Peyer's patch (tissue), 4 donors: ENCODE measurements at regions not wholly inside any gene's neighbourhood (a gene's known extent, or its start where the extent isn't known, plus 50 kb on each side); places are given as distances from the start of the nearest gene placed in this dataset.

Experiments used
- POLR2A ChIP-seq, 2 donors: fragments of 450-650 bp; IDR thresholded peaks; one replicate each; pipeline ENCODE4 v1.5.1; 2017; ENCODE audit warnings: antibody characterized with exemption in 2 of 2, mild to moderate bottlenecking in 2 of 2, moderate library complexity in 2 of 2
- TF ChIP-seq, protein P1 (sequence below), 6 experiments: fragments of 450-650 bp in 4 of 6; fragments of 200-600 bp in 2 of 6; sonication (generic) in 1 of 6; IDR thresholded peaks; one replicate each; pipeline ENCODE4 v1.5.1; 2017 to 2019; ENCODE audit warnings: antibody characterized with exemption in 6 of 6, mild to moderate bottlenecking in 3 of 6, moderate library complexity in 1 of 6

DNA sequence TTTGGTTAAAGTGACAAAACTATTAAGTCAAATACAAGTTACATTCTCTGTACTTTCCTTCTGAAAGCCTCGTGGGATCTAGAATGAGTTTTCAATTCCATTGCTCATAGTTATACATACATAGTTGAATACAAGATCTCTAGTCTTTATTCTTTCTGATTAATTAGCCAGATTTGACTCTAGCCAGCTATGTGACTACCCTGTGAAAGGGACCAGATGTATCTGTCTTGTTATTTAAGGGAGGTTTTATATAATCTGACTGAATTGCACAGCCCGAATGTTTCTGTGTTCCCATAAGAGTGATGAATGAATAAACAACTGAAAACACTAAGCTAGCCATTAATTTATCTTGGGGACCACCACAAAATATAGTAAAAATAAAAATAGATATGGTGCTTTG, 166.7 kb downstream of the TMEM167A start:
- TF ChIP-seq, protein P1, sequence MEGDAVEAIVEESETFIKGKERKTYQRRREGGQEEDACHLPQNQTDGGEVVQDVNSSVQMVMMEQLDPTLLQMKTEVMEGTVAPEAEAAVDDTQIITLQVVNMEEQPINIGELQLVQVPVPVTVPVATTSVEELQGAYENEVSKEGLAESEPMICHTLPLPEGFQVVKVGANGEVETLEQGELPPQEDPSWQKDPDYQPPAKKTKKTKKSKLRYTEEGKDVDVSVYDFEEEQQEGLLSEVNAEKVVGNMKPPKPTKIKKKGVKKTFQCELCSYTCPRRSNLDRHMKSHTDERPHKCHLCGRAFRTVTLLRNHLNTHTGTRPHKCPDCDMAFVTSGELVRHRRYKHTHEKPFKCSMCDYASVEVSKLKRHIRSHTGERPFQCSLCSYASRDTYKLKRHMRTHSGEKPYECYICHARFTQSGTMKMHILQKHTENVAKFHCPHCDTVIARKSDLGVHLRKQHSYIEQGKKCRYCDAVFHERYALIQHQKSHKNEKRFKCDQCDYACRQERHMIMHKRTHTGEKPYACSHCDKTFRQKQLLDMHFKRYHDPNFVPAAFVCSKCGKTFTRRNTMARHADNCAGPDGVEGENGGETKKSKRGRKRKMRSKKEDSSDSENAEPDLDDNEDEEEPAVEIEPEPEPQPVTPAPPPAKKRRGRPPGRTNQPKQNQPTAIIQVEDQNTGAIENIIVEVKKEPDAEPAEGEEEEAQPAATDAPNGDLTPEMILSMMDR (IDR thresholded peaks at IDR 0.05) = no peak
- TF ChIP-seq POLR2A (IDR thresholded peaks at IDR 0.05) = no peak
